GM08714 (cell line): ENCODE measurements at regions not wholly inside any gene's neighbourhood (a gene's known extent, or its start where the extent isn't known, plus 50 kb on each side); places are given as distances from the start of the nearest gene placed in this dataset.
"Not testable (repeated sequence)": the region's sequence is repeated elsewhere in the genome, so short reads cannot be mapped to it uniquely, and the experiment has no call there.

ENCODE experiments used
- H3K4me3 ChIP-seq: fragments of 200-500 bp; sonication (Bioruptor generic); 2 replicates; pipeline ENCODE4 v1.5.1; 2014; ENCODE audit warnings: mild to moderate bottlenecking, low read length, inconsistent platforms
- ZNF274 ChIP-seq: IDR thresholded peaks from 2 replicates; pipeline ENCODE4 v1.6.1; 2012; ENCODE audit warnings: mild to moderate bottlenecking, low read depth, low read length

GRCh38 chr14:86333493-86333892 is 803.5 kb downstream of the FLRT2 start:
- TF ChIP-seq ZNF274 = no peak
- no peak overlapping the region for H3K4me3 ChIP-seq

- TF ChIP-seq ZNF274 = no peak
These were observed 801.4 kb downstream of the FLRT2 start for GRCh38 chr14:86331341-86331740.

GRCh38 chr14:86321151-86321550 is 791.2 kb downstream of the FLRT2 start:
- TF ChIP-seq ZNF274 = no peak
- H3K4me3 ChIP-seq = no peak overlapping the region

More at GRCh38 chr14:86331341-86331740, 801.4 kb downstream of the FLRT2 start:
- no peak overlapping the region for H3K4me3 ChIP-seq

GRCh38 chr14:86312154-86312665 is 782.3 kb downstream of the FLRT2 start:
- not testable (repeated sequence) for H3K4me3 ChIP-seq

GRCh38 chr14:86311151-86311550 is 781.2 kb downstream of the FLRT2 start:
- H3K4me3 ChIP-seq = no peak overlapping the region
- no peak for TF ChIP-seq ZNF274

GRCh38 chr14:86310611-86311010 is 780.7 kb downstream of the FLRT2 start:
- TF ChIP-seq ZNF274 = no peak
- no peak overlapping the region for H3K4me3 ChIP-seq

GRCh38 chr14:86310148-86310547 is 780.2 kb downstream of the FLRT2 start:
- TF ChIP-seq ZNF274 = no peak
- no peak overlapping the region for H3K4me3 ChIP-seq

- TF ChIP-seq ZNF274 = no peak
- no peak overlapping the region for H3K4me3 ChIP-seq
These were observed 775.1 kb downstream of the FLRT2 start for GRCh38 chr14:86305058-86305457.

GRCh38 chr14:86299994-86300393 is 770.0 kb downstream of the FLRT2 start:
- TF ChIP-seq ZNF274 = no peak
- H3K4me3 ChIP-seq = no peak overlapping the region

- TF ChIP-seq ZNF274 = no peak
- H3K4me3 ChIP-seq = no peak overlapping the region
These were observed 766.2 kb downstream of the FLRT2 start for GRCh38 chr14:86296173-86296572.

- no peak overlapping the region for H3K4me3 ChIP-seq
- TF ChIP-seq ZNF274 = no peak
These were observed 758.4 kb downstream of the FLRT2 start for GRCh38 chr14:86288336-86288735.

- no peak overlapping the region for H3K4me3 ChIP-seq
- TF ChIP-seq ZNF274 = no peak
These were observed 749.5 kb downstream of the FLRT2 start for GRCh38 chr14:86279405-86279804.

- TF ChIP-seq ZNF274 = no peak
- no peak overlapping the region for H3K4me3 ChIP-seq
These were observed 728.0 kb downstream of the FLRT2 start for GRCh38 chr14:86257973-86258372.

- no peak for TF ChIP-seq ZNF274
- H3K4me3 ChIP-seq = no peak overlapping the region
These were observed 713.2 kb downstream of the FLRT2 start for GRCh38 chr14:86243158-86243557.

GRCh38 chr14:86237733-86238132 is 707.8 kb downstream of the FLRT2 start:
- TF ChIP-seq ZNF274 = no peak
- no peak overlapping the region for H3K4me3 ChIP-seq

GRCh38 chr14:86221755-86222154 is 691.8 kb downstream of the FLRT2 start:
- H3K4me3 ChIP-seq = no peak overlapping the region
- no peak for TF ChIP-seq ZNF274

GRCh38 chr14:86221000-86221399 is 691.1 kb downstream of the FLRT2 start:
- TF ChIP-seq ZNF274 = no peak
- H3K4me3 ChIP-seq = no peak overlapping the region

GRCh38 chr14:86217523-86217922 is 687.6 kb downstream of the FLRT2 start:
- H3K4me3 ChIP-seq = no peak overlapping the region
- no peak for TF ChIP-seq ZNF274
